A549 (cell line): ENCODE measurements at regions not wholly inside any gene's neighbourhood (a gene's known extent, or its start where the extent isn't known, plus 50 kb on each side); places are given as distances from the start of the nearest gene placed in this dataset.

Experiments
- ATAC-seq, 2 experiments: fragments of 200-7000 bp in 1 of 2; fragments of >200 bp in 1 of 2; cut with Nextera tagmentation in 1 of 2; cut with Tn5 transposase in 1 of 2; 3 replicates each; pipeline versions ENCODE4 v1.8.0 to v1.9.1; 2018 to 2020; ENCODE audit warnings: mild to moderate bottlenecking in 1 of 2, moderate library complexity in 1 of 2
- CTCF ChIA-PET: fragments of 300-600 bp; sonication (Branson Sonifier 250); formaldehyde crosslinking; extraction: SDS; loops from one replicate; lab custom pipeline; 2021; ENCODE audit warnings: antibody characterized with exemption, inconsistent platforms; lab: Yijun Ruan, JAX
- POLR2A ChIA-PET: fragments of 350-600 bp; formaldehyde crosslinking; extraction: SDS; loops from one replicate; lab custom pipeline; 2021; ENCODE audit warnings: antibody characterized with exemption, inconsistent platforms; lab: Yijun Ruan, JAX
- DNase-seq, 2 experiments: peaks; one replicate each; pipeline versions ENCODE4 v3.0.0 to v3.0.0-alpha.2; 2011 to 2016; ENCODE audit warnings: low read depth in 1 of 2, low spot score in 1 of 2
- FAIRE-seq: peaks from 2 replicates; lab custom pipeline; 2011; peaks lifted over from hg19 to GRCh38; lab: Jason Lieb, UNC
- H3K27ac ChIP-seq, 2 experiments: fragments of >200 bp; sonication (Bioruptor Twin); formaldehyde crosslinking; 3 replicates each; pipeline ENCODE4 v1.5.1; 2016 to 2017
- H3K4me1 ChIP-seq: fragments of >200 bp; sonication (Bioruptor Twin); formaldehyde crosslinking; 3 replicates; pipeline ENCODE4 v1.6.1; 2016
- H3K4me2 ChIP-seq: fragments of >200 bp; sonication (Bioruptor Twin); formaldehyde crosslinking; 3 replicates; pipeline ENCODE4 v1.6.1; 2016
- H3K4me3 ChIP-seq: fragments of >200 bp; sonication (Bioruptor Twin); formaldehyde crosslinking; 3 replicates; pipeline ENCODE4 v1.5.1; 2016
- H3K9me3 ChIP-seq: fragments of >200 bp; sonication (Bioruptor Twin); formaldehyde crosslinking; 3 replicates; pipeline ENCODE4 v1.6.1; 2016
- CEBPB ChIP-seq, 2 experiments: fragments of >200 bp in 1 of 2; sonication (Bioruptor Twin) in 1 of 2; formaldehyde crosslinking in 1 of 2; IDR thresholded peaks; 2 replicates each; pipeline ENCODE4 v1.6.1; 2012 to 2016
- CHD2 ChIP-seq: fragments of 150-350 bp; IDR thresholded peaks from 2 replicates; pipeline ENCODE4 v1.6.1; 2014; ENCODE audit warnings: low read length; ENCODE audit not compliant: partially characterized antibody
- EHF ChIP-seq: fragments of 250-450 bp; sonication (Bioruptor Pico); IDR thresholded peaks from 2 replicates; pipeline ENCODE4 v1.5.0; 2020; ENCODE audit warnings: mild to moderate bottlenecking
- EHMT2 ChIP-seq: fragments of 200-600 bp; sonication (generic); IDR thresholded peaks from 2 replicates; pipeline ENCODE4 v1.6.1; 2016; ENCODE audit warnings: antibody characterized with exemption, low read depth, mild to moderate bottlenecking, moderate library complexity
- EP300 ChIP-seq, 2 experiments: fragments of >200 bp; sonication (Bioruptor Twin); formaldehyde crosslinking; IDR thresholded peaks; 2 replicates in 1 of 2; 3 replicates in 1 of 2; pipeline ENCODE4 v1.6.1; 2016 to 2017
- JUN ChIP-seq, 2 experiments: fragments of >200 bp; sonication (Bioruptor Twin); formaldehyde crosslinking; IDR thresholded peaks; 2 replicates in 1 of 2; 3 replicates in 1 of 2; pipeline ENCODE4 v1.6.1; 2016 to 2017
- MYC ChIP-seq: IDR thresholded peaks from 2 replicates; pipeline ENCODE4 v1.6.1; 2012; ENCODE audit warnings: mild to moderate bottlenecking, inconsistent platforms, low read length, improper control_type of control experiment, borderline replicate concordance
- POLR2A ChIP-seq: IDR thresholded peaks from 2 replicates; pipeline ENCODE4 v1.6.1; 2012; ENCODE audit warnings: mild to moderate bottlenecking, low read length
- RAD21 ChIP-seq, 2 experiments: fragments of >200 bp in 1 of 2; sonication (Bioruptor Twin) in 1 of 2; formaldehyde crosslinking in 1 of 2; IDR thresholded peaks in 1 of 2; conservative IDR thresholded peaks in 1 of 2; 2 replicates in 1 of 2; 3 replicates in 1 of 2; pipeline ENCODE4 v1.6.1; 2012 to 2018; ENCODE audit warnings: inconsistent platforms in 1 of 2
- RARB ChIP-seq: fragments of 250-450 bp; sonication (Bioruptor Pico); IDR thresholded peaks from 2 replicates; pipeline ENCODE4 v1.8.0; 2021; ENCODE audit warnings: mild to moderate bottlenecking, moderate library complexity
- RFX5 ChIP-seq: fragments of 450-650 bp; IDR thresholded peaks from 2 replicates; pipeline ENCODE4 v1.7.1; 2014; ENCODE audit warnings: antibody characterized with exemption, mild to moderate bottlenecking, moderate library complexity
- RNF2 ChIP-seq: fragments of 200-600 bp; sonication (generic); IDR thresholded peaks from 2 replicates; pipeline ENCODE4 v1.6.1; 2016; ENCODE audit warnings: low read depth, mild to moderate bottlenecking, antibody characterized with exemption, moderate library complexity, borderline replicate concordance
- SREBF2 ChIP-seq: fragments of 450-650 bp; IDR thresholded peaks from 2 replicates; pipeline ENCODE4 v1.6.1; 2014; ENCODE audit warnings: mild to moderate bottlenecking, moderate library complexity
- ZNF302 ChIP-seq: fragments of 250-450 bp; sonication (Bioruptor Pico); IDR thresholded peaks from 2 replicates; pipeline ENCODE4 v1.9.0; 2021; ENCODE audit warnings: inconsistent platforms, mild to moderate bottlenecking, moderate library complexity
- WGBS: methylation state at CpG from one replicate; pipeline ENCODE4 v1.1.6; 2017; ENCODE audit errors: missing lambda C conversion rate; 5-methylcytosine and 5-hydroxymethylcytosine counted together
- TF ChIP-seq, protein P1 (sequence below): fragments of >200 bp; sonication (Bioruptor Twin); formaldehyde crosslinking; IDR thresholded peaks from 2 replicates; pipeline ENCODE4 v1.6.1; 2016
- TF ChIP-seq, protein P2 (sequence below): fragments of 250-450 bp; sonication (Bioruptor Pico); IDR thresholded peaks from 2 replicates; pipeline ENCODE4 v1.5.0; 2021; ENCODE audit warnings: mild to moderate bottlenecking, moderate library complexity, borderline replicate concordance
- TF ChIP-seq, protein P3 (sequence below): IDR thresholded peaks from 2 replicates; pipeline ENCODE4 v1.6.1; 2012
- TF ChIP-seq, protein P4 (sequence below): IDR thresholded peaks from 2 replicates; pipeline ENCODE4 v1.6.1; 2012
- TF ChIP-seq, protein P5 (sequence below): IDR thresholded peaks from 2 replicates; pipeline ENCODE4 v1.6.1; 2012; ENCODE audit warnings: low read depth, borderline replicate concordance
- TF ChIP-seq, protein P6 (sequence below): fragments of 200-600 bp; sonication (generic); IDR thresholded peaks from 2 replicates; pipeline ENCODE4 v1.6.1; 2016; ENCODE audit warnings: antibody characterized with exemption, mild to moderate bottlenecking, moderate library complexity

DNA sequence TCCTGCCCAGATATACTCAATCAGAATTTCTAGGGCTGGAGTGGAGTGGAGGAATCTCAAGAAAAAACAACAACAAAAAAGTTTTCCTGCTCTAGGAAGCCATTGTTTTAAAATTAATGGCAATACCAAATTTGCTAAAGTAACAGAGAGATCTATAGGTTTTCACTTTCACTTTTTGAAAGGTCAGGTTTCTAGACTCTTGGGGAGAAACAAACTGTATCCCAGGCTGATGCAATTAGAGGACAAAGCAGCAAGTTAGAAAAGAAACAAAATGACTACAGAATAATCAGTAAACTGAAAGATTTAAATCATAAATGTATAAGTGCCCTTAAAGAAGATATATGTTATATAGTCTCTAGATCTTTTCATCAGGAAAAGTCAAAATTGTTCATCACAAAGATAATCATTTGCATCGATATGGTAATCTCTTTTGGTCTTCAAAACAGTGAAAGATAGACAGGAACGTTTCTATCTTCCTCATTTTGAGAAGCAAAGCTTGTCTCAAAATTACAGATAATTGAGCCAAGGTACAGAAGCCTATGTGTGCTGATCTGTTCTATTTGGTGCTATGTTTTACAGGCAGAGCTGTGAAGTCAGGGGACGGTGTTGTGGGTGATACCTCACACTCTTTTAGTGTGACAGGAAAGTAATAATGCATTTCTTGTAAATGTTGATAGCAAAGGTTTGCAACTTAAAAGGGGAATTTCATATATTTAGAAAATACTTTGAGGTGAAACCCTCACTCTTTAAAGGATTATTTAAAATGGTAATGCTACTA lies 1746.6 kb upstream of the C9orf72 start:
- H3K27ac ChIP-seq: no peak overlapping the region; a peak in 1 of 6 replicates
- no peak for FAIRE-seq
- ChIA-PET POLR2A (no interaction called here), CTCF (no interaction called here)
- ATAC-seq: no peak
- no peaks in the 10 kb centered on the region for H3K9me3 ChIP-seq
- H3K4me3 ChIP-seq: no peak overlapping the region
- 35% methylated on average over 3 of the region's 3 CpGs for WGBS
- no peak for TF ChIP-seq RAD21 (conservative IDR thresholded peaks at IDR 0.05 in 1 of 2, IDR thresholded peaks at IDR 0.05 in 1 of 2)
- TF ChIP-seq SREBF2: no peak
- TF ChIP-seq CHD2: no peak
- TF ChIP-seq RARB (CRISPR knock-in tag): no peak
- TF ChIP-seq, protein P1, sequence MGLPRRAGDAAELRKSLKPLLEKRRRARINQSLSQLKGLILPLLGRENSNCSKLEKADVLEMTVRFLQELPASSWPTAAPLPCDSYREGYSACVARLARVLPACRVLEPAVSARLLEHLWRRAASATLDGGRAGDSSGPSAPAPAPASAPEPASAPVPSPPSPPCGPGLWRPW: no peak
- TF ChIP-seq JUN (IDR thresholded peaks at IDR 0.05): no peak
- TF ChIP-seq EP300 (IDR thresholded peaks at IDR 0.05): no peak
- TF ChIP-seq EHMT2: no peak
- TF ChIP-seq RFX5: no peak
- TF ChIP-seq, protein P2, sequence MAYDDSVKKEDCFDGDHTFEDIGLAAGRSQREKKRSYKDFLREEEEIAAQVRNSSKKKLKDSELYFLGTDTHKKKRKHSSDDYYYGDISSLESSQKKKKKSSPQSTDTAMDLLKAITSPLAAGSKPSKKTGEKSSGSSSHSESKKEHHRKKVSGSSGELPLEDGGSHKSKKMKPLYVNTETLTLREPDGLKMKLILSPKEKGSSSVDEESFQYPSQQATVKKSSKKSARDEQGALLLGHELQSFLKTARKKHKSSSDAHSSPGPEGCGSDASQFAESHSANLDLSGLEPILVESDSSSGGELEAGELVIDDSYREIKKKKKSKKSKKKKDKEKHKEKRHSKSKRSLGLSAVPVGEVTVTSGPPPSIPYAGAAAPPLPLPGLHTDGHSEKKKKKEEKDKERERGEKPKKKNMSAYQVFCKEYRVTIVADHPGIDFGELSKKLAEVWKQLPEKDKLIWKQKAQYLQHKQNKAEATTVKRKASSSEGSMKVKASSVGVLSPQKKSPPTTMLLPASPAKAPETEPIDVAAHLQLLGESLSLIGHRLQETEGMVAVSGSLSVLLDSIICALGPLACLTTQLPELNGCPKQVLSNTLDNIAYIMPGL (CRISPR knock-in tag): no peak
- TF ChIP-seq, protein P3, sequence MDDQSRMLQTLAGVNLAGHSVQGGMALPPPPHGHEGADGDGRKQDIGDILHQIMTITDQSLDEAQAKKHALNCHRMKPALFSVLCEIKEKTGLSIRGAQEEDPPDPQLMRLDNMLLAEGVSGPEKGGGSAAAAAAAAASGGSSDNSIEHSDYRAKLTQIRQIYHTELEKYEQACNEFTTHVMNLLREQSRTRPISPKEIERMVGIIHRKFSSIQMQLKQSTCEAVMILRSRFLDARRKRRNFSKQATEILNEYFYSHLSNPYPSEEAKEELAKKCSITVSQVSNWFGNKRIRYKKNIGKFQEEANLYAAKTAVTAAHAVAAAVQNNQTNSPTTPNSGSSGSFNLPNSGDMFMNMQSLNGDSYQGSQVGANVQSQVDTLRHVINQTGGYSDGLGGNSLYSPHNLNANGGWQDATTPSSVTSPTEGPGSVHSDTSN: no peak
- no peak for TF ChIP-seq RNF2
- TF ChIP-seq POLR2A: no peak
- H3K4me1 ChIP-seq: no peaks in the 10 kb centered on the region
- no peak for DNase-seq
- H3K4me2 ChIP-seq: peak overlapping the region; percentile 45

DNA sequence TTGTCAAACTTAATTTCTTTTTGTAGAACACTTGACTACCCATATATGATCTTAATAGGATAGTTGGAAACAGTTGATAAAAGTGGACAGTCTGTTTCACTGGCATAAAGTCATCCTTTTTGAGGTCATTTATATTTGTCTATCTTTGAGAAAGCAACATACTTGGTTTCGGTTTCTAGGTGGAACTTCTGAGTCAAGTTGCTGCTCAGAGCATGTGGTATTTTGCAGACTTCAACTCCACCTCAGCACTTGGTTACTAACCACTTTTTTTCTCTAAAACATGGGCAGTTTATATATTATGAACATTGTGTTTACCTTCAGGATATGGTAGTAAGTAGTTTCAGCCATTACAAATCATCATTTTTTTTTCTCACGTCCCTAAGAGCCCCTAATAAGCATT lies 1749.0 kb upstream of the C9orf72 start:
- ChIA-PET POLR2A (no interaction called here), CTCF (no interaction called here)
- Histone ChIP-seq H3K4me3 (no peak overlapping the region), H3K4me1 (no peaks in the 10 kb centered on the region), H3K27ac (no peak overlapping the region), H3K9me3 (no peaks in the 10 kb centered on the region), H3K4me2 (no peak overlapping the region)
- ATAC-seq: no peak
- DNase-seq: no peak
- TF ChIP-seq EHF (no peak), RFX5 (no peak), MYC (no peak), ZNF302 (CRISPR knock-in tag) (no peak), CEBPB (IDR thresholded peaks at IDR 0.05) (no peak), JUN (IDR thresholded peaks at IDR 0.05) (no peak)
- TF ChIP-seq, protein P4, sequence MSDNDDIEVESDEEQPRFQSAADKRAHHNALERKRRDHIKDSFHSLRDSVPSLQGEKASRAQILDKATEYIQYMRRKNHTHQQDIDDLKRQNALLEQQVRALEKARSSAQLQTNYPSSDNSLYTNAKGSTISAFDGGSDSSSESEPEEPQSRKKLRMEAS: no peak
- TF ChIP-seq, protein P5, sequence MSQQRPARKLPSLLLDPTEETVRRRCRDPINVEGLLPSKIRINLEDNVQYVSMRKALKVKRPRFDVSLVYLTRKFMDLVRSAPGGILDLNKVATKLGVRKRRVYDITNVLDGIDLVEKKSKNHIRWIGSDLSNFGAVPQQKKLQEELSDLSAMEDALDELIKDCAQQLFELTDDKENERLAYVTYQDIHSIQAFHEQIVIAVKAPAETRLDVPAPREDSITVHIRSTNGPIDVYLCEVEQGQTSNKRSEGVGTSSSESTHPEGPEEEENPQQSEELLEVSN: no peak
- TF ChIP-seq, protein P6, sequence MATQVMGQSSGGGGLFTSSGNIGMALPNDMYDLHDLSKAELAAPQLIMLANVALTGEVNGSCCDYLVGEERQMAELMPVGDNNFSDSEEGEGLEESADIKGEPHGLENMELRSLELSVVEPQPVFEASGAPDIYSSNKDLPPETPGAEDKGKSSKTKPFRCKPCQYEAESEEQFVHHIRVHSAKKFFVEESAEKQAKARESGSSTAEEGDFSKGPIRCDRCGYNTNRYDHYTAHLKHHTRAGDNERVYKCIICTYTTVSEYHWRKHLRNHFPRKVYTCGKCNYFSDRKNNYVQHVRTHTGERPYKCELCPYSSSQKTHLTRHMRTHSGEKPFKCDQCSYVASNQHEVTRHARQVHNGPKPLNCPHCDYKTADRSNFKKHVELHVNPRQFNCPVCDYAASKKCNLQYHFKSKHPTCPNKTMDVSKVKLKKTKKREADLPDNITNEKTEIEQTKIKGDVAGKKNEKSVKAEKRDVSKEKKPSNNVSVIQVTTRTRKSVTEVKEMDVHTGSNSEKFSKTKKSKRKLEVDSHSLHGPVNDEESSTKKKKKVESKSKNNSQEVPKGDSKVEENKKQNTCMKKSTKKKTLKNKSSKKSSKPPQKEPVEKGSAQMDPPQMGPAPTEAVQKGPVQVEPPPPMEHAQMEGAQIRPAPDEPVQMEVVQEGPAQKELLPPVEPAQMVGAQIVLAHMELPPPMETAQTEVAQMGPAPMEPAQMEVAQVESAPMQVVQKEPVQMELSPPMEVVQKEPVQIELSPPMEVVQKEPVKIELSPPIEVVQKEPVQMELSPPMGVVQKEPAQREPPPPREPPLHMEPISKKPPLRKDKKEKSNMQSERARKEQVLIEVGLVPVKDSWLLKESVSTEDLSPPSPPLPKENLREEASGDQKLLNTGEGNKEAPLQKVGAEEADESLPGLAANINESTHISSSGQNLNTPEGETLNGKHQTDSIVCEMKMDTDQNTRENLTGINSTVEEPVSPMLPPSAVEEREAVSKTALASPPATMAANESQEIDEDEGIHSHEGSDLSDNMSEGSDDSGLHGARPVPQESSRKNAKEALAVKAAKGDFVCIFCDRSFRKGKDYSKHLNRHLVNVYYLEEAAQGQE: no peak
- no peak for FAIRE-seq
- 36% methylated on average over 2 of the region's 2 CpGs for WGBS
